NCI-H446 treated with DMSO at 0.1 percent for 48 hours (cell line): ENCODE measurements at regions not wholly inside any gene's neighbourhood (a gene's known extent, or its start where the extent isn't known, plus 50 kb on each side); places are given as distances from the start of the nearest gene placed in this dataset.

Experiments
- DNase-seq: peaks from one replicate; lab custom pipeline; 2025; lab: John Stamatoyannopoulos, UW

DNA sequence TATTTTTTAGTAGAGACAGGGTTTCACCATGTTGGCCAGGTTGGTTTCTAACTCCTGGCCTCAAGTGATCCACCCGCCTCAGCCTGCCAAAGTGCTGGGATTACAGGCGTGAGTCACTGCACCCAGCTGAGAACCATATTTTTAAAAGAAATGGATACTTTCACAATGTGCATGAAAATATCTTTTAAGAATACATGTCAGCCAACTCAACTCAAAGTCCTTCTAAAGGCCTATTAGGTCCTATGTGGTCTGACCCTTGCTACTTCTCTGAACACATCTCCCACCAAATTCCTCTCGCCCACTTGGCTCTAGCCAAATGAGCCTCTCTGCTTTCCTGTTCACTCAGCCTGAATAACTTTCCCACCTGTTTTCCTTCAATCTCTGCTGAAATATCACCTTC, 119.6 kb downstream of the MTX2 start:
- DNase-seq: no peak

DNA sequence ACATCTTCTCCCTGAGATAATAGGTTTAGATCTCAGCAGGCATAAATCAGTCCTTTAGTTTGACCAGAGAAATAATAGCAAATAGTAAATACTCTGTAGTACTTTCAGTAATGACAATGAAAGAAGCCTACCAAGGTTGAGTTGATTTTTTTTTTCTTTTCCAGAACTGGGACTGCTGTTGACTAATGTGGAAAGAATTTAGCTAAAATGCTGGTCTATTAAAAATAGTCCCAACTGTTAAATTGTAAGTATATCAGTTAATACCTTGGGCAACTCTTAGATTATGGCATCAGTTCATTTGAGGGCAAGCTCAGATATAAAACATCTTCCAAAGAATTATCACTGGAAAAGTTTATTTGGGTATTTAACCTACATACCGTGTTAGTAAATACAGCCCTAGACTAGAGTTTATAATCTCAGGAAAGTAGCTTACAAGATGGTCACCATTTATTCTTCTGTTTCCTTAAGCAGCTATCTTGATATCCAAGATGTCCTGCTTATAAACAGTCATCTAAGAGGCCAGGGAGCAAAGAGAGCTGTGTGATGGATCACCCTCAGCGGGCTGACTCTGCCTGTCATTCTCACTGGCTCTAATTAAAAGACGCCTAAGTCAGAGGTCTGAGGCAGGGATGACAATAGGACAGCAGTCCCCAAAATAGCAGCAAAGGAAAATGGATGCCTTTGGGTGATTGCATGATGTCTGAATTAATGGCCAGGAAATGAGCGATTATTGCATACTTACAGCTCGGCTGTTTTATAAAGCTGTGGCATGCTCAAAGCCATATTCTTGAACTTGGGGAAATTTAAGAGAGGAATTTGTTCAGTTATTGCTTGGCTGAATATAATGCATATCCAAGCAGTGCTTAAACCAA, 121.3 kb downstream of the MTX2 start:
- DNase-seq: no peak

DNA sequence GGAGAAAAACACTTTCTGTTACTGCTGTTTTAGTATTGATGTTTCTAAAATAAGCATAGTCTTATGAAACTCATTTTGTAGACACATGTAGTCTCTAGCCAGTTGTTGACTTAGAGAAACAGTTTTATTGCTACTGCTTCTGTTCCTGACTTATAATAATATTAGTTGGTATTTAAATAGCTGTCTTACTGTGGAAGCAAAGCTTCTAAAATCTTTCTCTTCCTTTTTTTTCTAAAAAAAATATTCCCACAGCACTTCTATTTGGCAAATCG, 121.8 kb downstream of the MTX2 start:
- no peak for DNase-seq

DNA sequence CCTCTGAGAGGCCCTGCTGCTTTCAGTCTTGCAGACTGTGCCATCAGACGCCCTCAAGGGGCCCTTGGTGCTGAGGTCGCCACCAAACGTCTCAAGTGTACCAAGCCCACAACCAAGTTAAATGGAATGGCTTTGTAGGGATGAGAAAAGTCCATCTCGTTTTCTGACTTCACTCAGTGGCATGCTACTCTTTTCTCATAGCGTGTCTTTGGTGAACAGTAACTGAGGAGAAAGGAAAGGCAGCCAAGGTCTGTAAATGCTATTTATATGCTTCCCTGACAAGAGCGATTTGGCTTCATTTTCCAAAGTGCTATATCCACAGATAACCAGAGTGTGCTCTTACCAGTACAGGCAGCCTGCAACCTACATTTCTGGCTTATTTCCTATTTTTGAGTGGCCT, 123.0 kb downstream of the MTX2 start:
- no peak for DNase-seq

DNA sequence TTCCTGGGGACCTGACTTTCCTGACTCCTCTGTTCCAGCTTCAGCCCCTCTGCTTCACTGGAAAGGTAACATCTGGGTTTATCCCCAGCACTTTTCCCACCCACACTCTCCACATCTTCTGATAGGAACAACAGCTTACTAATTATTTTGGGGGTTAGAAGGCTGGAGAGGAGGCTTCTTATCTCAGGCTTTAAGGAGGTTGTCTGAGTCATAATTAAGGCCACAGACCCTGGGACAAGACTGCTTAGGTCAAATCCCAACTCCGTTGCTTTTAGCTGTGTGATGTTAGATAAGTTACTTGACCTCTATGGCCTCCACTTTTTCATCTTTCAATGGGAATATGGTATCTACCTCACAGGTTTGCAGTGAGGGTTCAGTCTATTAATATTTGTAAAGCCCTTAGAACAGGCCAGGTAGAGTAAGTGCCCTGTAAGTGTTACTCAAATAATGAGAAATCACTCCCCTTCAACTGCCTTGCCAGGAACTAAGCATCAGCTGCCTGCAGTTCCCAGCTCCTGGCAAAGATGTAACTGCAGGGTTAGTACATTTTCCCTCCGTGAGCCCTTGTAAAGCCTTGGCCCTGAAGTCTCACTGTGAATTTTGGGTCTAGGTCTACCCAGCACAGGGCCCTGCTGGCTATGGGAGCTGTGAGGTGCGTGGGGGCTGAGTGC, 123.6 kb downstream of the MTX2 start:
- DNase-seq: no peak

DNA sequence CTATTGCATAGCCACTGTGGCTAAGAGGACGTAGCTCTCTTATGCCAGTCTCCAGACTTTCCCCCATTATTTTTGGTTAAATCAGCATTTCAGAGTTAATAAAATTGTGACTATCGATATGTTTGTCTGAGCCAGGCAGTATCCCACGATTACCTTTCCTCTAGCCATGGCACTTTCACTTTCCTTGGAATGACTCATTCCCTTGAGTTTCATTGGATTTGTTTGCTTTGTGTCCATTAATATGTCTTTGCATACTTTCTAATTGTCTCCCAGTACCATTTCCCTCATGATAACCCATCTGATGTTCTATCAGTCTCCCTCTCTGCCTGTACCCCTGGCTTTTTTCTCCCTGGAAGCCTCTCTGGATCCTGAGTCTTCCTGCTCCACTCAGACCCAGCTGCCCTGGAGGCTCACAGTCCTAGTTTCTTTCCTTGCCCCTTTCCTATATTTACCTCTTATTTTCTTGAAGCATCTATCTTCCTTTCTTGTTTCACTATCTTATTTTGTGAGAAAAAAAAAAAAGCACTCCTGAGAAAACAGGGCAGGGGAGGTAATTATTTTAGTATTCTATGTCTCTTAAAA, 126.1 kb downstream of the MTX2 start:
- DNase-seq: no peak

DNA sequence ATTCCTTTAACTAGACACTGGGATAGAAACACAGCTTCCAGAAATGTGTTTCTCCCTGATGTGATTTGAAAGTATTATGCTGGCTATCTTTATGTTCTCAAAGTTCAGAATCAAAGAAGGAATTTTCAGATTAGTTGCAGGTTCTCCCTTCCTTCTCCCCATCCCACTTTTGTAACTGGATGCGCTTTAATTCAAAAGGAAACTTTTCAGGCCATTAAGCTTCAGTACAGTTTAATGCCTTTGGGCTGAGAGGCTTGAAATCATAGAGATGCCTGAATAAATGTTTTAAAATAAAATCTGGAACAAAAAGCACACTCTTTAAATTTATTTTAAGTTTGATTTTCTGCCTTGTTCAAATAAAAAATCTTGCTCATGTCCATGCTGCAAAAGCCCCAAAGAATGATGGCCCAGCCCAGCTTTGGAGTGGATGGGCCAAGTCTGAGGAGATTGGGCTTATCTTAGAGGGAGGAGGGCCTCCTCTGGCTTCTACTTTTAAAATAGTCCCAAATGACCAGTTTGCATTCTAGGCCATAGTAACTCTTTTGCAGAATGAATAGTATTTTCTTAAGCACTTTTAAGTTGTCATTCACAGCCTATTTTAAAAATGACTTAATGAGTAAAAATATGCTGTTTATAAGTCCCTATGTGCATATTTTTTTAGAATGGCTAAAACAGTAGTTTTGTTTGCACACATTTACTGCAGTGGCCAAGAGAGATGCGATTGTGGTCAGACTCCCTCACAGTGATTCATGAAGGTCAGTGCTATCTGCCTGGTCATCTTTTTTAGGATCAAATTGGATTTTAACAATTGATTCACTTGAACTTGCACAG, 129.2 kb downstream of the MTX2 start:
- DNase-seq: no peak

DNA sequence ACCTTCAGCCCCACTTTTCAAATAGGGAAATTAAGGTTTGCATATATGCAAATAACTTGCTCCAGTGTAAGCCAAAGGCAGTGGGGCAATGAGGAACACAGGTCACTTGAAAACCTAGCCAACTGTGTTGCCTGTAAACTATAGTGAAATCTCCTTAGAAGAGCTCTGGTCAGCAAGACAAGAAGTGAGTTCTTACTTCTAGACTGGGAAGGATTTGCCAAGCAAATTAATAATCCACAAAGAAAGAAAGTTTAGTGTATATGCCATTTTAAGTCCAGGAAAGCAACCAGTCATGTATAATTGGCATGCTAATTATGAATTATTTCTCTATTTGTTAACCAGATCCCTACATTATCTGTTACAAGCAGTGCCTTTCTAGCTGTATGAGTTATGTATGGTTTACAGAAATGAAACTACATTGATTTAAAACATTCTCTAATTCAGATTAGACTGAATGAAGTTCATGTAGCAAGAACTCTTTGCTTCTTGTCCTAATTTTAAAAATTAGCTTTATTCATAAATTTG, 129.9 kb downstream of the MTX2 start:
- DNase-seq: no peak

DNA sequence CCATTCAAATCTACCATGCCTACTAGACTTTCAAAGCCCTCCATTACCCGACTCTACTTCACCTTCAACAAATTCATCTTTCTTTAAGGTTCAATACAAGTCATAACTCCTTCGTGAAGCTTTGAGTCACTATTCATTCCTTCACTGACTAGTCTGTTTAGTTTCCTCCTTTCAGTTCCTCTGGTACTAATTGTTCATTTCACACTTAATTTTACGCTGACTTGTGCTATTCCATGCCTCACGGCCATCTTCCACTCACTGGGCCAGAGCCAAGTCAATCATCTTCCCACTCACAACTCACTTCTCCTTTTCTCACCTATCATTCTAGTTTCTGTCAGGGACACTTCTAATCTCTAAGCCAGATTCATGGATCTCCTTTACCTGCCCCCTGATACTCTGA, 136.2 kb downstream of the MTX2 start:
- DNase-seq: no peak

DNA sequence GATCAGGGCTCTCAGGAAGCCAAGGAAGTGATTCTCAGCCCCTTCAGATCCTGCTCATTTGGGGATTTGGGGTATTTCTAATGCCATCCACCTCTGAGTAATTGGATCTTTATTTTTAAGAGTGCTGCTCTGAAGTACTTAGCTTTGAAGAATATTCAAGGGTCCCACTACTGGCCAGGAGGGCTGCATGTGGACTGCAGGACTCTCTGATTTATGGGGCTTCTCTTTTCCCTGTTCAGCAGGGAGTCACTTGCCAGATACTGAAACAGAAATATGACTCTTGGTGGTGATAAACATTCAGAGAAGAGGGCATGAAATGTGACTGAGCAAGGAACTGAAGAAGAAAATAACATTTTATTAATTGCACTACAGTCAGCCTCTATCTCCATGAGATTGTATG, 138.5 kb downstream of the MTX2 start:
- DNase-seq: no peak

DNA sequence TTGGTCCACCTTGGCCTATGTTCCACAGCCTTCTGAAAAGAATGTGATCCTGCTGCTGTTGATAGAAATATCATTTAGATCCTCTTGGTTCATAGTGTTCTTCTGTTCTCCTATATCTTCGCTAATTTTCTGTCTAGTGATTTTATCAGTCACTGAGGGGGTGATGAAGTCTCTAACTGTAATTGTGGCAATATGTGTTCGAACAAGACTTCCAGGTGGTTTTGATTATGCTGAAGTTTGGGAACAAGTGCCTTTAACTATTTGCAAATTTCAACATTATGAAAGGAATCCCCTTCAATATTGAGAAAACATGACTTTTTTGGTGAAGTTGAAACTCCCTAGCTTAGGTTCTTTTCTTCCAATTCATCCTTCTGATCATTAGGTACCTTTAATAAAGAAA, 140.4 kb downstream of the MTX2 start:
- no peak for DNase-seq

DNA sequence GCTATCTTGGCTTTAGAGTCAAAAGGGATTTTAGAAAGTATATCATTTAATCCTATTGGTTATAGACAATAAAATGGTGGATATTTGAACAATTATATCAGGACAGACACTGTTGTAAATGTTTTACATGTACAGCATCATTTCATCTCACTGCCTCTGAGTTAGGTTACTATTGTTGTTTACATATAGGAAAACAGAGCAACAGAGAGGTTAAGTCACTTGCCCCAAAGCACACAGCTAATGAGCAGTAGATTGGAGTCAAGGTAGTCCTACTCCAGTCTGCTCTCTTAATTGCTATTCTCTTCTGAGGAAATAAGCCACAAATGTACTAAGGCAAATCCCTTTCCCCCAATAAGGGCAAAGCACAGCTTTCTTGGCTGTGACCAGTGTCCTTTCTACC, 142.9 kb downstream of the MTX2 start:
- DNase-seq: no peak

DNA sequence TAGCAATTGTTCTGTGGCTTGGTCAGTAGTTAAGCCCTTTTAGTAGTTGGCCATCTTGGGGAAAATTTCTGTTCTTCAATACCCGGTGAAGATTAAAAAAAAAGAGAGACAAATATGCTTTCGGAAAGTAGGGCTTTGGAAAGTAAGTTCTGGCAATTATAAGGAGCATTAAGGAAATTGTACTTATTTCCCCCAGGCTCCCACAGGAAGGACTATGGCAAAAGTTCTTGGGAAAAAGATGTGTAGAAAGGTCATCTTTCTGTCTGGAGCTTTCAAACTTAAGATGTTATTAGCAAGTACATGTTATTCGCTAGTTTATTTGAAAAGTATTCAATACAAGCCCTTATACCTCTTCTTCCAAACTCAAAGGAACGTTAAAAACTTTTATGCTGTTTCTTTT, 144.5 kb downstream of the MTX2 start:
- no peak for DNase-seq

DNA sequence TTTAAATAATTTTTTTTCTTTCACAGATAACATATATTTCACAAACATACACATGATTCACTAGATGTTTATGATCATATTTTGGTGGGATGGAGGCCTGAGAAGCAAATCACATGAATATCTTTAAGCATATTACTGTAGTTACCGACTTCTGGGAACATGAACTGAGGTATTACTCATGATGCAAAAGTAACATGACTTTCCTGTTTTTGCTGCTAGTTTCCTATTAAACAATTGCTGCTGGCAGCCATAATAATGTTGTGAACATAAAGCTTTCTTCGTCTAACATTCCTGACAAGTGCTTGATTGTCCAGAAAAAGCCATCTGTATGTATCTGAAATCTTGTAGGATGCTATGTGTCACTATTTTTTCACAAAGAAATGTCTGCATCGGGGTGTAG, 145.4 kb downstream of the MTX2 start:
- no peak for DNase-seq

DNA sequence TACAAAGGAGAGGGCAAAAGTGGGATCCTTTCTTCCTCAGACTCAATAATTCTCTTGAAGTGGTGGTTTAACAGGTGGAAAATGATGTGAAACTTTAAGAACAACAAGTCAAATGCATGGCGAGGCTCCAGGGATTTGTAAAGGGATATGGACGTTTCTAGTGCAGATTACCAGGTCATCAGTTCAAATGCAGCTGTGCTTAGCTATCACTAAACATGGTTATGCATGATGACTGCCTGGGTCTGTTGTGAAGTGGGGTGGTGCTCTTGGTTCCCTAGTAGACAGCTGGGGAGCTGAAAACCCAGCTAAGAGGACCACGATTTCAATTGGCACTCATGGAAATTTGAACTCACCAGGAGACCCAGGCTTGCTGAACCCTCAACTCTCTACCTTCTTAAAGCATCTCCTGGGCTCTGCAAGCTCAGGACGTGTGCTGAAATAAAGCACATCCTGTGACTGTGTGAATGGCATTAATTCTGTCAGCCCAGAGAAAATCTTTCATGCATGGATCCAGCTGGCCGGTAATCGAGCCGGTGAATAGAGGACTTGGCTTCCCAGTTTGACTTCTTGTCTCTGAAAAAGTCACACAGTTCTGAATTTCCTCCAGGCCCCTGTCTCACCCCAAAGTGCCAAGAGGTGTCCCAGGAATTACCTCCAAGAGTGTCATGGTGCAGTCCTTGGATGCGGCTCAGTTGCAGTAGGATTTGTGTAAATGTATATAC, 146.1 kb downstream of the MTX2 start:
- DNase-seq: no peak

DNA sequence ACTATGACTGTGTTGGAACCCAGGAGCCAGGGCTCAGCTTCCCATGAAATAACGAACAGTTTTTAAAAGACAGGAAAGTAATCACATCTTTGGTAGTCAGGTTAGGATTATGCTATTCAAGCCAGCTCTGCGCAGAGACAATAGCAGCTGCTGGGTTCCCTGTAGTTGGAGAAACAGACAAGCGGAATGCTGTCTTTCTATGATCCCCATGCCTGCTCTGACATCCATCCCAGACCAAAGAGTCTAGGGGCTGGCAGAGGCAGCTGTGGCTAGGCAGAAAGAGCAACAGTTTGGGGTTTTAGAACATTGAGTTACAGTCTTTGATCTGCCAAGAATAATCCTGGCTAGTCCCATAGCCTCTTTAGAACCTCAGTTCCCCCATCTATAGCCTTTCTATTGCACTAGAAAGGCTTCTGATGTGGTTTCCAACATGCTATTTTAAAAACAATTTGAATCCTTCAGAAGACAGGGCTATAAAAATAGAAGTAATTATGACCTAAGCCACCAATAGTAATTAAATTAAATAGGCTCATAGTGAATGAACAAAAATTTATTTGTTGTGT, 146.8 kb downstream of the MTX2 start:
- DNase-seq: no peak

DNA sequence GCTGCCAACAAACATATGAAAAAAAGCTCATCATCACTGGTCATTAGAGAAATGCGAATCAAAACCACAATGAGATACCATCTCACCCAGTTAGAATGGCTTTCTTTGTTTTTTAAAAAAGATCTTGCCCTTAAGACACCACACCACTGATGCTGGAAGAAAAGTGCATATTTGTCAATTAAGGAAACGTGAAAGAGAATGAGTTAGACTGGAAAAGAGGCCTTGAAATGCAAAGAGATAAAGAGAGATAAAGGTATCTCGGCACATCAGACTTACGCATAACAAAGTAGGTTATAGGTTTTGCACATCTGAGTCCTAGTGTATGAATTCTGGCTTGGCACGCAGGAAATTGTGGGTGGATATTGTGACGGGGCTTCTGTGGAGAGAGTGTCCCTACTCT, 149.5 kb downstream of the MTX2 start:
- no peak for DNase-seq

DNA sequence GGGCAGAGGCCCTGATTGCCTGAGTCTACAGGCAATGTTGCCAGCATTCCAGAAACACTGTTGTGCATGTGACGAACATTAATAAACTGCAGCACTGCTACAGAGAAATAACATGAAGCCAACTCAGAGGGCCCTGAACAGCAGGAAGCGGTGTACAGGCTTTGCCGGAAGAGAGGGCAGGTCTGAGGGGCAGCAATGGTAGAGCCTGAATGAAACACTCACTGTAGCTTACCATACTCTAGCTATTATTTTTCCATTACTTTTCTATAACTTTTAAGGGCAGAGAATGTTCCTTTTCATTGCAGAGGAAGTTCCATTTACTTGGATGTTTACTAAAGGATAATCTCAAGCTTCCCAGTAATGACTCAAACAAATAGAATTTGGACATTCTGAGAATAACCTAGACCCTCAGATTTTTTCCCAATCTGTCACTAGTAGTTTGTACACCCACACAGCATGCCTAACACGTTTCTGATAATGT, 150.4 kb downstream of the MTX2 start:
- no peak for DNase-seq

DNA sequence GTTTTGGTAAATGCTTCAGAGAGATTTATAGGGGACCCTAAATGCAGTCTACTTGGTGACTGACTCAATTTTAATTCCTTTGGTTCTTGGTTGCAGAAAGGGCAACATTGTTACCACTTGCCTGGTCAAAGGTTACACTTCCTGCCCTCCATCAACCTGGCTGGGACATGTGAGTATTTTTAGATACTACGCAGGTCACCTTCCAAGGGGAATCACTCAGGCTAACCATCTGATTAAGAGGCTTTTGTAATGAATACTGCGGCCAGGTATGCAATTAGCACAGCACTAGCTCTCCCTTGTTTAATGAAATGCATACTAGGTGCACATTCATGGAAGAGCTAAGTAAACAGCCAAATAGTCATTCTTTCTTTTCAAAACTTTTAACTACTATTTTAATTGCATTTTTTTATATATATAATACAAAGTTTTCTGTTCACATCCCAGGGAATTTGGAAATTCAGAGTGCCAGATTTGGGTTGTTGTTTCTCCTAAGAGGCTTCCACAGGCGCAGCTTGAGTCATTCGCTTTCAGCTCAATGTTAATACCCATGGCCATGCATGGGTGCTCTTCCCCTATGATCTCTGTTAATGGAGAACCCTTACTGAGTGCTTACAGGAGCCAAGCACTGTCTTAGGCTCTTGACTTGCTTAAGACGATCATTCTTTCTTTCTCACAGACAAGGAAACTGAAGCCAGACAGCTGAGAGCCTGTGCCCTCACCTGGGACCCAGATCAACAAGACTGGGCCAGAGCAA, 152.2 kb downstream of the MTX2 start:
- no peak for DNase-seq

DNA sequence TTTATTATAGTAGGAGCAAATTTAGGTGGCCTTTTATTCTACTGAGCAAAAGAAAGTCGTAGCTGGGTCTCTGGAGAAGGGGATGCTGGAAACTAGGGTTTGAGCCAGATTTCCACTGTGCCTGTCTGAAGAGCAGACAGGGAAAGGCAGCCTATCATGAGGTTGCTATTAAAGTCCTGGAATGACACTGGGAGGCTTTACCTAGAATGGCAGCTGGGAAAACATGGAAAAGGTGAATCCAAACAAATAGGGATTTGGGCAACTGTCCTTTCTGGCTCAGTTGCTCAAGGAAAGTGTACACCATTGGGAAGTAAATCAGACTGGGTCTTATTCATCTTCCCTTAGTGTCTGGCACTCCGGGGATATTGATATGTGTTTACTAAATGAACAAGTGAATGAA, 154.6 kb downstream of the MTX2 start:
- DNase-seq: no peak

DNA sequence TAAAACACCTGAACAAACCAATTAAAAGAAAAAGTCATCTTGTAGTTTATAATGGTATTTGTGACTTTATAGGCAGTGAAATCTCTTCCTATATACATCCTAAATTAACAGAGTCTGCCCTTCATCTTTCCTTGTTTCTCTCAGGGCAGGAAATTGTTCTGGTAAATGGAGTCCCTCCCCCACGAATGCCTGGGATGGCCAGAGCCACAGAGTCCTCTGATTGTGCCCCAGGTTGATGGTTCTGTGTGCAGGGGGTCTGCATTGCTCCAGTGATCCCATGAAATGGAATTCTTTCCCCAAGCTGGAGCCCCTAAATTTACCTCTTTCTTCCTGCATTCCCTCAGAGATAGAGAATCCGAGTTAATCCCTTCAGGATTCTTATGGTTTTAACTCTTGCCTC, 155.5 kb downstream of the MTX2 start:
- no peak for DNase-seq
